WERI-Rb-1 (cell line): ENCODE measurements at regions not wholly inside any gene's neighbourhood (a gene's known extent, or its start where the extent isn't known, plus 50 kb on each side); places are given as distances from the start of the nearest gene placed in this dataset.

Experiments used
- DNase-seq: peaks from one replicate; pipeline ENCODE4 v3.0.0-alpha.2; 2020
- H3K27ac ChIP-seq: fragments of 250-450 bp; sonication (Bioruptor Pico); 2 replicates; pipeline ENCODE4 v1.5.1; 2020; ENCODE audit warnings: mild to moderate bottlenecking, moderate library complexity
- H3K27me3 ChIP-seq: fragments of 250-450 bp; sonication (Bioruptor Pico); 2 replicates; pipeline ENCODE4 v1.5.1; 2021; ENCODE audit warnings: mild to moderate bottlenecking, low read depth, moderate library complexity; ENCODE audit not compliant: insufficient read depth, severe bottlenecking
- H3K36me3 ChIP-seq: fragments of 250-450 bp; sonication (Bioruptor Pico); 2 replicates; pipeline ENCODE4 v1.5.1; 2020; ENCODE audit warnings: mild to moderate bottlenecking, moderate library complexity
- H3K4me3 ChIP-seq: 2 replicates; pipeline ENCODE4 v1.5.1; 2011; ENCODE audit warnings: low read depth, mild to moderate bottlenecking, control low read depth, low read length
- H3K9me3 ChIP-seq: fragments of 250-450 bp; sonication (Bioruptor Pico); 2 replicates; pipeline ENCODE4 v1.5.1; 2021; ENCODE audit warnings: mild to moderate bottlenecking, moderate library complexity; ENCODE audit not compliant: severe bottlenecking
- CTCF ChIP-seq: IDR thresholded peaks from 2 replicates; pipeline ENCODE4 v1.5.1; 2011; ENCODE audit warnings: low read depth, mild to moderate bottlenecking, control low read depth, inconsistent platforms, low read length

GRCh38 chr9:10899509-10899908, 286.7 kb upstream of the PTPRD start:
- Histone ChIP-seq H3K27ac (no peak overlapping the region), H3K36me3 (no peaks in the 10 kb centered on the region), H3K4me3 (no peak overlapping the region), H3K9me3 (no peaks in the 10 kb centered on the region), H3K27me3 (no peaks in the 10 kb centered on the region)
- DNase-seq, result no peak
- TF ChIP-seq CTCF, result no peak

- Histone ChIP-seq H3K27ac (no peak overlapping the region), H3K36me3 (no peaks in the 10 kb centered on the region), H3K9me3 (no peaks in the 10 kb centered on the region), H3K4me3 (no peak overlapping the region), H3K27me3 (no peaks in the 10 kb centered on the region)
- no peak for TF ChIP-seq CTCF
- no peak for DNase-seq
Measured at GRCh38 chr9:10903969-10904368, 291.2 kb upstream of the PTPRD start.

- no peak for DNase-seq
- TF ChIP-seq CTCF, result no peak
- H3K9me3 ChIP-seq, result no peaks in the 10 kb centered on the region
Measured at GRCh38 chr9:10910779-10911178, 298.0 kb upstream of the PTPRD start.

GRCh38 chr9:10911373-10911772, 298.6 kb upstream of the PTPRD start:
- Histone ChIP-seq H3K4me3 (no peak overlapping the region), H3K27ac (no peak overlapping the region), H3K27me3 (no peaks in the 10 kb centered on the region), H3K9me3 (no peaks in the 10 kb centered on the region), H3K36me3 (no peaks in the 10 kb centered on the region)
- no peak for DNase-seq
- no peak for TF ChIP-seq CTCF

More at GRCh38 chr9:10910779-10911178, 298.0 kb upstream of the PTPRD start:
- Histone ChIP-seq H3K27me3 (no peaks in the 10 kb centered on the region), H3K36me3 (no peaks in the 10 kb centered on the region), H3K27ac (no peak overlapping the region), H3K4me3 (no peak overlapping the region)

- Histone ChIP-seq H3K36me3 (no peaks in the 10 kb centered on the region), H3K4me3 (no peak overlapping the region), H3K9me3 (no peaks in the 10 kb centered on the region), H3K27ac (no peak overlapping the region), H3K27me3 (no peaks in the 10 kb centered on the region)
- no peak for TF ChIP-seq CTCF
- no peak for DNase-seq
Measured at GRCh38 chr9:10917001-10917400, 304.2 kb upstream of the PTPRD start.

- no peak for TF ChIP-seq CTCF
- H3K36me3 ChIP-seq, result no peaks in the 10 kb centered on the region
- no peaks in the 10 kb centered on the region for H3K9me3 ChIP-seq
- no peaks in the 10 kb centered on the region for H3K27me3 ChIP-seq
- no peak overlapping the region for H3K4me3 ChIP-seq
- no peak overlapping the region for H3K27ac ChIP-seq
- DNase-seq, result no peak
Measured at GRCh38 chr9:10921671-10922070, 308.9 kb upstream of the PTPRD start.
